GM19397 (cell line): ENCODE measurements at regions not wholly inside any gene's neighbourhood (a gene's known extent, or its start where the extent isn't known, plus 50 kb on each side); places are given as distances from the start of the nearest gene placed in this dataset.

ENCODE experiments used
- ATAC-seq: cut with Tn5 transposase; IDR thresholded peaks from one replicate; pipeline ENCODE4 v1.9.1; 2021; ENCODE audit warnings: mild to moderate bottlenecking, moderate library complexity; ENCODE audit not compliant: unreplicated experiment

GRCh38 chr1:188444526-188444925 is 1615.8 kb downstream of the PLA2G4A start:
- ATAC-seq, result no peak

DNA sequence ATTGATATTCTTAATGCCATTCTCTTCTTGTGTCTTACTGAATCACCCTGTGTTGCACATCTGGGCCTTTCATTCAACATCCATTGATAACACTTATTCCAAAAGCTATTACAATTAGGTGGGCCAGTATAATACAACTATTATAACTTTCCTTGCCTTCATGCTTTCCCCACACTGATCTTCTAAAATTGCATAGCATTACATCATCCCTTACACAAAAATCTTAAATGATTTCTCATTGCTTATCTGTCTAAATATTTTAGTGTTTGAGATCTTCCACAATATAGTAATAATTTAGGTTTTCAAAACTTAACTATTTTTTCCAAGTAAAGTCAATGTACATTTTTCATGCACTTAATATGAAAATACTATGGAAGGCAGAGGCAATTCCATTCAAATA is 1634.1 kb downstream of the PLA2G4A start:
- no peak for ATAC-seq

DNA sequence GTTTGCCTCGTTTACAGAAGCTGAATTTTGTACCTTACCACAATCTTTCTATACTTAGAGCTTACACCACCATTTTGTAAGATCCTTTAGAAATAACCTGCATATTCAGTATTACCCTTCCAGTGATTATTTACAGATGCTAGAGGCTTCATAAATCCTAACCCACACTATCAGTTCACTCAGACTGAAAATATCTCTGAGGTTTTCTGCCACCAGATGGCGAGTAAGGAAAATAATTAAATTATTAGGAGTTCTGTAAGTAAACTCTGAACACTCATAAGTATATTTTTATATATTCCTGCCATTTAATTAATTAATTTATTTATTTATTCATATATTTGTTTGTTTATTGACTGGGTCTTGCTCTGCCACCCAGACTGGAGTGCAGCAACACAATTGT is 1635.2 kb downstream of the PLA2G4A start:
- ATAC-seq, result no peak

DNA sequence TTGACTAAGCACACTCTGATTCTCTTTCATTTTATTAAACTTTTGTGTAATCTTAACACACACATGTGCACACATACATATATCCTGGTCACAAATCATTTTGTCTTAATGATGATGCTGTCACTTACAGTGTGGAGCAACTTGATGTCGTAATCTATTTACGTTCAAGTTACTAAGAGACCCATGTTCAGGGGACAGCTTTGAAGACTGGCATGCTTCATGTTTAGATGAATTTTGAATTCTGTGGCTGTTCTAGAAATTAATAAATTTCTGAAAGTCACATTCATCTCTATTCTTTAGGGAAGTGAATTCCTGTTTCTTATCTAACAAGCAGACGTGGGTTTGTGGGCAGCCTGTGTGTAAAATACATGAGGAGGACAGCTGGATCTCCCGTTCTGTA is 1637.8 kb downstream of the PLA2G4A start:
- no peak for ATAC-seq

GRCh38 chr1:188476606-188477005 is 1647.9 kb downstream of the PLA2G4A start:
- no peak for ATAC-seq

DNA sequence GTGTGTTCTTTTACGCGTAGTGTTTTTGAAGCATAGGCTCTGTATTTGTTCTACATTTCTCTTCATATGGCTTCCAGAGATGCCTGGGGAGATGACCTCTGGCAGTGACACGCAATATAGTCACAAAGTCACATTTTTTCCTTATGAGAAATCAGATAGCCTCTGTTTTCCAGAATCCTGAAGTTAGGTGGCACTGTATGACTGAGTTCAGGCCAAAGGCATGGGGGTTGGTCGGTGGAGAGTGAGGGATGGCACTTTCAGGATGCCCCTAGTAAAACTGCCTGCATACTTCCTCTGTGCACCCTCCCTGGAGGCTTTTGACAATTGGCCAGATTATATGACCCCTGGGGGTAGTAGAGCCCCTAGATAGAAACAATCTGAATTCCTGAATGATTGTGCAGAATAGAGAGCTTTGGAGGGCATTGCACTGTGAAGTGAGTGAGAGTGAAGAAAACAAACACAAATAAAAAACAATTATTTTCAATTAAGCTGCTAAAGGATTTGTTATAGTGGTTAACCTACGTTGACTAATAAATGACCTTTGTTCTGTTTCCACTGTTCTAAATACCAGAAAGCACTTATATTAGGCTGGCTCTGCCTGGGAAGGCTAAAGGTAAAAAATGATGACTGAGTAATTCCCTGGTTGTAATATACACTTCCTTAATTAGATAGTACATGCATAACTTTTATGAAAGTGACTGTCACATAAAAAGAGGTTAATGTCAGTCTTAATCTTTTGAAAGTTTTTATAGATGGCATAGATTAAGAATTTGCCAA is 1660.8 kb downstream of the PLA2G4A start:
- no peak for ATAC-seq

- ATAC-seq, result no peak
Observed at GRCh38 chr1:188496506-188496905, 1667.8 kb downstream of the PLA2G4A start.

- no peak for ATAC-seq
Observed at GRCh38 chr1:188497020-188497419, 1668.3 kb downstream of the PLA2G4A start.

GRCh38 chr1:188499690-188500089 is 1670.9 kb downstream of the PLA2G4A start:
- ATAC-seq, result no peak

GRCh38 chr1:188514917-188515316 is 1686.2 kb downstream of the PLA2G4A start:
- ATAC-seq, result no peak

DNA sequence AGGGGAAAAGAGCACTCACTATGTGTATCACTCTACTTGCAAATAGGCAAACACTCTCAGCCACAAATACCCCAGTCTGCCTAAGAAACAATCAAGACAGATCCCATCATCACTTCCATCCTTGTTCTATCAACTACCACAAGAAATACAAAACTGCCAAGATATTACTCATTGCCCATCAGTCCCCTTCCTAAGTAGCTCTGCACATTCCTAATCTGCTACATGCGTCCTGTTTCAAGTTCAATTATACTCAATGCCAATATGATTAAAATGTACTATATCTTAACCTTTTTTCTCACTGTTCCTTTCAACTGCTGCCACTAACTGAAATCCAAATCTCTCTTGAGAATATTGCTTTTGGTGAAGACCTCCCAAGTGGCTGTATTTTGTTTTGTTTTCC is 1688.4 kb downstream of the PLA2G4A start:
- no peak for ATAC-seq

DNA sequence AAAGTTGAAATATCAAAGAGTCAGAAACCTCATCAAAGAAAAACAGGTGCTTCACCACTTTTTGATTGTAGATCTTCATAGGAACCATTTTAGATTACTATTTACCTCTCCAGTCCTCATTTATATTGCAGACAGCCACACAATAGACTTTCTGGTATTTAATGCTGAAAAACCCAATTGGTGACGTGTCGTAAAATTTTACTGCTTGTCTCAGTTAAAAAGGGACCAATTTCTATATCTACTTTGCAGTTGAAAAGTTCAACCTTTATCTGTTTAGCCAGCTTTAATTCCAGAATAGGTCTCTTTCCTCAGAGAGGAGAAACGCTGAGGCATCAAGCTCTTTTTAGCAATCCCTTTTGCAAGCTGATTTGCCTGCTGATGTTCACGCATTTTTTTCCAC is 1722.4 kb downstream of the PLA2G4A start:
- no peak for ATAC-seq

DNA sequence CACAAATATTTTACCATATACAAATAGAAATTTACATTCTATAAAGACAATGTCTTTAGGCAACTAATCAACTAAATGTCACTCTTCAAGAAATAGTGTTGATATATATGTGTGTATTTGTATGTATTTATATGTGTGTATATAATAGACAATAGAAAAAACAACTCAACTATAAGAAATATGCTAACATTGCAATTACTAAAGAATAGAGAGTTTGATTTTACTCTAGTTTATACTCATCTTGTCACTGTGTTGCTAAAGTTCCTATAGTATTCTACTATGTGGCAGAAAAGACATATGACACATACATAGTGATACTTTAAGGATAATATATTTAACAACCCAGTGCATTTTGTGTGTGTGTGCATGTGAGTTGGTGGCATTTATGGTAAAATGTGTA is 1728.3 kb downstream of the PLA2G4A start:
- no peak for ATAC-seq

- ATAC-seq, result no peak
Observed at GRCh38 chr1:188582911-188583532, 1754.3 kb downstream of the PLA2G4A start.

DNA sequence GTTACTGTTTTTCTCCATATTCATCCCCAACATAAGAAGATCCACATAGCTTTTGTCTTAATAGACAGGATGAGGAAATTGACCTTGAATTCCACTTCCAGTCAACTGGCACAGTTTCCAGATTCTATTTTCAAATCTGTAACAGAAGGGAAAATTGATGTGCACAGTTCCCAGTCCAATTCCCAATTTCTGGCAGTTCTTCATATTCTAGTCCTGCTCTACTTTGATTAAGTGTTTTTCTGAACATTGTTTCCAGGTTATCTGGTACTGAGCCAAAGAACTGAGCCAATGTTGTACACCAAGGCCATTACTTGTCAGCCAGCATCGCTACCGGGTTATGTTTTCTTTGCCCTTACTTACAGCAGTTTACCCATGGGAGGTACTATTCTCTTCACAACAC is 1755.4 kb downstream of the PLA2G4A start:
- no peak for ATAC-seq

GRCh38 chr1:188590641-188591040 is 1761.9 kb downstream of the PLA2G4A start:
- no peak for ATAC-seq

DNA sequence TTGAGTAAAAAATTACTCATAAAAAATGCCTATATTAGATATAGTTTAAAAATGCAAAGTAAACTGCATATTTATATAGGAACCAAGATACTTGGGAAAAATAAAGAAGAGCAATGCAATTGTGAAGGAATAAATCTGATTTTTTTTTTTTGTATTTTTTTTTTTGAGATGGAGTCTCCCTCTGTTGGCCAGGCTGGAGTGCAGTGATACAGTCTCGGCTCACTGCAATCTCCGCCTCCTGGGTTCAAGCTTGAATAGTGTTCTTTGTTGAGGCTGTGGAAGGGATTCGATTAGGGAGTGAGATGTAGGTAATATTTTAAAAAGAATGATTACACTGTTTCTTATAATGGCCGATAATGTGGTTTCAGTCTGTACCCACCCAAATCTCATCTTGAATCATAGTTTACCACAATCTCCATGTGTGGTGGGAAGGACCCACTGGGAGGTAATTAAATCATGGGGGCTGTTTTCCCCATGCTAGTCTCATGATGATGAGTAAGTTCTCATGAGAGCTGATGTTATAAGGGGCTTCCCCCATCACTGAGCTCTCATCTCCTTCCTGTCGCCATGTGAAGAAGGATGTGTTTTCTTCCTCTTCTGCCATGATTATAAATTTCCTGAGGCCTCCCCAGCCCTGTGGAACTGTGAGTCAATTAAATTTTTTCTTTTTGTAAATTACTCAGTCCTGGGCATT is 1765.9 kb downstream of the PLA2G4A start:
- no peak for ATAC-seq

GRCh38 chr1:188599313-188599712 is 1770.6 kb downstream of the PLA2G4A start:
- ATAC-seq, result no peak

DNA sequence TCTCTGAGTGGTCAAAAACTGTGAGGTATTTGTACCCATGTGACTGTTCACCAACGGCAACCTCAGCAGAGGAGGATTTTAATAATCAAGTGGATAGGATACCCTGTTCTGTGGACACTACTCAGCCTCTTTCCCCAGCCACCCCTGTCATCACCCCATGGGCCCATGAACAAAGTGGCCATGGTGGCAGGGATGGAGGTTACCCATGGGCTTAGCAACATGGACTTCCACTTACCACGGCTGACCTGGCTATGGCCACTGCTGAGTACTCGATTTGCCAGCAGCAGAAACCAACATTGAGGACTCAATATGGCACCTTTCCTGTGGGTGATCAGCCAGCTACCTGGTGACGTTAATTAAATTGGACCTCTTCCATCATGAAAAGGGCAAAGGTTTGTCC is 1782.7 kb downstream of the PLA2G4A start:
- ATAC-seq, result no peak

GRCh38 chr1:188615321-188615720 is 1786.6 kb downstream of the PLA2G4A start:
- no peak for ATAC-seq

- ATAC-seq, result no peak
Observed at GRCh38 chr1:188620236-188620635, 1791.5 kb downstream of the PLA2G4A start.

- no peak for ATAC-seq
Observed at GRCh38 chr1:188641566-188642211, 1812.9 kb downstream of the PLA2G4A start.
